ENCODE measurements at regions not wholly inside any gene's neighbourhood (a gene's known extent, or its start where the extent isn't known, plus 50 kb on each side); places are given as distances from the start of the nearest gene placed in this dataset.

GRCh38 chr14:105912641-105913180 lies 386.3 kb downstream of the TMEM121 start:
- Histone ChIP-seq H3K4me1 (ENCODE audit: control insufficient read depth, extremely low read depth, insufficient read depth, low read length) (no peaks in the 10 kb centered on the region), H3K27me3 (ENCODE audit: control insufficient read depth in 2 of 2, insufficient read depth in 2 of 2, low read length in 2 of 2) (no peaks in the 10 kb centered on the region), H2AFZ (ENCODE audit: low read depth, low read length) (no peak overlapping the region), H3K9me1 (replicated peaks; ENCODE audit: control insufficient read depth, extremely low read depth, insufficient read depth, low read length) (no peaks in the 10 kb centered on the region), H3K79me2 (ENCODE audit: control insufficient read depth, insufficient read depth, low read length) (no peaks in the 10 kb centered on the region), H3K9ac (replicated peaks; ENCODE audit: extremely low read depth, insufficient read depth, low read length) (no peak overlapping the region), H3K27ac (ENCODE audit: insufficient read depth, low read depth, low read length) (no peak overlapping the region), H3K4me3 (replicated peaks in 1 of 3; ENCODE audit: insufficient read depth in 1 of 3, low read depth in 1 of 3, low read length in 3 of 3) (no peak overlapping the region), H3K36me3 (ENCODE audit: control insufficient read depth in 2 of 2, extremely low read depth in 1 of 2, insufficient read depth in 2 of 2, low read length in 2 of 2) (no peaks in the 10 kb centered on the region), H3K9me3 (replicated peaks; ENCODE audit: control insufficient read depth, insufficient read depth, low read length) (no peaks in the 10 kb centered on the region), H3K4me2 (ENCODE audit: insufficient read depth, low read length) (no peak overlapping the region), H4K20me1 (replicated peaks; ENCODE audit: control insufficient read depth, extremely low read depth, insufficient read depth, low read length) (no peaks in the 10 kb centered on the region)
- DNase-seq (ENCODE audit: low read depth, low spot score) (no peak), FAIRE-seq (no peak)
- ChIA-PET CTCF (no interaction called here), POLR2A (no interaction called here)
- no TSS peak for BruUV-seq (replicated peaks)
- TF ChIP-seq POLR2AphosphoS5 (IDR thresholded peaks at IDR 0.05; ENCODE audit: insufficient read depth, low read depth, low read length): no peak
- no peak for TF ChIP-seq EZH2 (IDR thresholded peaks at IDR 0.05; ENCODE audit: borderline replicate concordance, low read depth, low read length, severe bottlenecking)
- no peak for TF ChIP-seq JUN (IDR thresholded peaks at IDR 0.05; ENCODE audit: borderline replicate concordance, insufficient read depth, insufficient read length, low read depth)
- intact Hi-C loops (cut with micrococcal nuclease): no loop called here
- dilution Hi-C loops (cut with MboI; ENCODE audit: extremely low pct_ligation_motif_present, low sequenced_read_pairs): no loop called here

- ChIA-PET CTCF (no interaction called here), POLR2A (no interaction called here)
- no peaks in the 10 kb centered on the region for H3K4me1 ChIP-seq (ENCODE audit: control insufficient read depth, extremely low read depth, insufficient read depth, low read length)
- dilution Hi-C loops (cut with MboI; ENCODE audit: extremely low pct_ligation_motif_present, low sequenced_read_pairs): no loop called here
- no peak overlapping the region for H3K4me3 ChIP-seq (replicated peaks in 1 of 3; ENCODE audit: insufficient read depth in 1 of 3, low read depth in 1 of 3, low read length in 3 of 3)
- no peaks in the 10 kb centered on the region for H3K9me1 ChIP-seq (replicated peaks; ENCODE audit: control insufficient read depth, extremely low read depth, insufficient read depth, low read length)
- no peak overlapping the region for H2AFZ ChIP-seq (ENCODE audit: low read depth, low read length)
- no peaks in the 10 kb centered on the region for H3K79me2 ChIP-seq (ENCODE audit: control insufficient read depth, insufficient read depth, low read length)
- H3K9me3 ChIP-seq (replicated peaks; ENCODE audit: control insufficient read depth, insufficient read depth, low read length): no peaks in the 10 kb centered on the region
- H3K27me3 ChIP-seq (ENCODE audit: control insufficient read depth in 2 of 2, insufficient read depth in 2 of 2, low read length in 2 of 2): no peaks in the 10 kb centered on the region
- TF ChIP-seq CTCF (IDR thresholded peaks at IDR 0.05; ENCODE audit: extremely low read depth in 1 of 2, insufficient read depth in 1 of 2, low read depth in 1 of 2, low read length in 2 of 2) (no peak), FOS (IDR thresholded peaks at IDR 0.05; ENCODE audit: borderline replicate concordance, insufficient read depth, low read length) (no peak), POLR2A (IDR thresholded peaks at IDR 0.05; ENCODE audit: low read depth, low read length) (no peak), MYC (IDR thresholded peaks at IDR 0.05; ENCODE audit: low read depth, low read length) (no peak), POLR2AphosphoS5 (IDR thresholded peaks at IDR 0.05; ENCODE audit: insufficient read depth, low read depth, low read length) (no peak), EZH2 (IDR thresholded peaks at IDR 0.05; ENCODE audit: borderline replicate concordance, low read depth, low read length, severe bottlenecking) (no peak), JUN (IDR thresholded peaks at IDR 0.05; ENCODE audit: borderline replicate concordance, insufficient read depth, insufficient read length, low read depth) (no peak), GATA2 (IDR thresholded peaks at IDR 0.05; ENCODE audit: insufficient read depth, insufficient read length, low read depth, low read length) (no peak)
- TF ChIP-seq, protein P1, sequence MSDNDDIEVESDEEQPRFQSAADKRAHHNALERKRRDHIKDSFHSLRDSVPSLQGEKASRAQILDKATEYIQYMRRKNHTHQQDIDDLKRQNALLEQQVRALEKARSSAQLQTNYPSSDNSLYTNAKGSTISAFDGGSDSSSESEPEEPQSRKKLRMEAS (IDR thresholded peaks at IDR 0.05; ENCODE audit: insufficient read depth, insufficient read length): no peak
- no peak overlapping the region for H3K4me2 ChIP-seq (ENCODE audit: insufficient read depth, low read length)
- intact Hi-C loops (cut with micrococcal nuclease): no loop called here
- H3K27ac ChIP-seq (ENCODE audit: insufficient read depth, low read depth, low read length): no peak overlapping the region
- H3K9ac ChIP-seq (replicated peaks; ENCODE audit: extremely low read depth, insufficient read depth, low read length): no peak overlapping the region
- no peak for DNase-seq (ENCODE audit: low read depth, low spot score)
- H3K36me3 ChIP-seq (ENCODE audit: control insufficient read depth in 2 of 2, extremely low read depth in 1 of 2, insufficient read depth in 2 of 2, low read length in 2 of 2): no peaks in the 10 kb centered on the region
- no peaks in the 10 kb centered on the region for H4K20me1 ChIP-seq (replicated peaks; ENCODE audit: control insufficient read depth, extremely low read depth, insufficient read depth, low read length)
- BruUV-seq (replicated peaks): no TSS peak
- no peak for FAIRE-seq
Measured at GRCh38 chr14:105913221-105913620, 386.8 kb downstream of the TMEM121 start.

All from endothelial cell of umbilical vein (primary cell).